HUDEP-2 (cell line): ENCODE measurements at regions not wholly inside any gene's neighbourhood (a gene's known extent, or its start where the extent isn't known, plus 50 kb on each side); places are given as distances from the start of the nearest gene placed in this dataset.
"Not testable (repeated sequence)": the region's sequence is repeated elsewhere in the genome, so short reads cannot be mapped to it uniquely, and the experiment has no call there.

ENCODE experiments used
- DNase-seq, 76 experiments: peaks; one replicate each; lab custom pipeline; 2025; ENCODE audit not compliant: unreplicated experiment in 76 of 76; lab: John Stamatoyannopoulos, UW

- no peak for DNase-seq
These were observed 247.1 kb upstream of the FIGN start for GRCh38 chr2:163982938-163983337.

GRCh38 chr2:163974766-163975165, 239.0 kb upstream of the FIGN start:
- DNase-seq, result no peak

- no peak for DNase-seq
These were observed 234.4 kb upstream of the FIGN start for GRCh38 chr2:163970058-163970813.

- DNase-seq, result not testable (repeated sequence)
These were observed 228.5 kb upstream of the FIGN start for GRCh38 chr2:163964278-163964677.

GRCh38 chr2:163953390-163953907, 217.6 kb upstream of the FIGN start:
- DNase-seq, result no peak

- no peak for DNase-seq
These were observed 215.5 kb upstream of the FIGN start for GRCh38 chr2:163951312-163951711.

- DNase-seq, result no peak
These were observed 213.9 kb upstream of the FIGN start for GRCh38 chr2:163949693-163950092.

GRCh38 chr2:163944347-163944737, 208.5 kb upstream of the FIGN start:
- DNase-seq, result no peak

- DNase-seq, result no peak
These were observed 207.9 kb upstream of the FIGN start for GRCh38 chr2:163943403-163944346.

- no peak for DNase-seq
These were observed 198.3 kb upstream of the FIGN start for GRCh38 chr2:163934131-163934530.

- no peak for DNase-seq
These were observed 183.9 kb upstream of the FIGN start for GRCh38 chr2:163919717-163920116.

GRCh38 chr2:163914486-163914885, 178.7 kb upstream of the FIGN start:
- DNase-seq, result not testable (repeated sequence)

- DNase-seq, result not testable (repeated sequence)
These were observed 177.7 kb upstream of the FIGN start for GRCh38 chr2:163913532-163913944.

GRCh38 chr2:163909411-163910080, 173.7 kb upstream of the FIGN start:
- DNase-seq, result no peak

GRCh38 chr2:163906410-163906809, 170.6 kb upstream of the FIGN start:
- DNase-seq, result no peak

GRCh38 chr2:163897799-163898198, 162.0 kb upstream of the FIGN start:
- DNase-seq, result no peak

- DNase-seq, result not testable (repeated sequence)
These were observed 157.6 kb upstream of the FIGN start for GRCh38 chr2:163893444-163893843.

GRCh38 chr2:163888591-163888990, 152.8 kb upstream of the FIGN start:
- no peak for DNase-seq

GRCh38 chr2:163887182-163887581, 151.4 kb upstream of the FIGN start:
- no peak for DNase-seq

GRCh38 chr2:163884416-163884815, 148.6 kb upstream of the FIGN start:
- no peak for DNase-seq

GRCh38 chr2:163878718-163879117, 142.9 kb upstream of the FIGN start:
- peak in 20 of 76 experiments; percentile 1 to 50 (median 8) for DNase-seq
